Heart left ventricle (tissue), 16 donors: ENCODE measurements at regions not wholly inside any gene's neighbourhood (a gene's known extent, or its start where the extent isn't known, plus 50 kb on each side); places are given as distances from the start of the nearest gene placed in this dataset.

ENCODE experiments used
- ATAC-seq, 4 donors: fragments of 200-7000 bp; cut with Tn5 transposase; one replicate each; pipeline ENCODE4 v1.9.1; 2020 to 2022; ENCODE audit warnings: moderate library complexity in 4 of 4, mild to moderate bottlenecking in 3 of 4, moderate number of reproducible peaks in 1 of 4
- DNase-seq, 5 donors: peaks; one replicate each; pipeline ENCODE4 v3.0.0-alpha.2; 2020
- H3K27ac ChIP-seq, 12 donors: fragments of 200-600 bp; sonication (generic) in 4 of 12; one replicate each; pipeline versions ENCODE4 v1.5.0 to v1.8.0; 2016 to 2022; ENCODE audit warnings: mild to moderate bottlenecking in 2 of 12
- H3K27me3 ChIP-seq, 9 donors: fragments of 200-600 bp; sonication (generic) in 2 of 9; one replicate each; pipeline versions ENCODE4 v1.5.1 to v1.8.0; 2016 to 2022; ENCODE audit warnings: mild to moderate bottlenecking in 3 of 9
- H3K36me3 ChIP-seq, 9 donors: fragments of 200-600 bp; sonication (generic) in 2 of 9; one replicate each; pipeline versions ENCODE4 v1.5.0 to v1.8.0; 2018 to 2022; ENCODE audit warnings: mild to moderate bottlenecking in 2 of 9
- H3K4me1 ChIP-seq, 12 donors: fragments of 200-600 bp; sonication (generic) in 4 of 12; one replicate each; pipeline versions ENCODE4 v1.5.0 to v1.8.0; 2016 to 2022; ENCODE audit warnings: mild to moderate bottlenecking in 3 of 12
- H3K4me3 ChIP-seq, 12 donors: fragments of 200-600 bp; sonication (generic) in 4 of 12; one replicate each; pipeline versions ENCODE4 v1.5.0 to v1.8.0; 2017 to 2022; ENCODE audit warnings: mild to moderate bottlenecking in 9 of 12, moderate library complexity in 4 of 12
- H3K9me3 ChIP-seq, 12 donors: fragments of 200-600 bp; sonication (generic) in 4 of 12; one replicate each; pipeline versions ENCODE4 v1.5.0 to v1.8.0; 2016 to 2022; ENCODE audit warnings: mild to moderate bottlenecking in 1 of 12
- CTCF ChIP-seq, 12 donors: fragments of 200-600 bp; sonication (generic) in 4 of 12; IDR thresholded peaks; one replicate each; pipeline versions ENCODE4 v1.5.0 to v1.8.0; 2018 to 2022; ENCODE audit warnings: antibody characterized with exemption in 12 of 12, mild to moderate bottlenecking in 5 of 12
- POLR2A ChIP-seq, 2 donors: fragments of 450-650 bp; IDR thresholded peaks; one replicate each; pipeline ENCODE4 v1.6.1; 2017; ENCODE audit warnings: antibody characterized with exemption in 2 of 2, mild to moderate bottlenecking in 2 of 2, moderate library complexity in 2 of 2
- WGBS, 4 donors: extraction: QIAGEN DNeasy Blood & Tissue Kit in 2 of 4; methylation state at CpG; one replicate each; pipeline versions ENCODE4 v1.1.5 to v1.1.7; 2013 to 2018; 5-methylcytosine and 5-hydroxymethylcytosine counted together
- intact Hi-C, 10 donors: fragments of 100-400 bp; cut with DNase I; formaldehyde crosslinking; loops; one replicate each; pipeline versions ENCODE4 v1.11.1 to v1.14.2; 2022
- donor health status: ischemic (EF 13 %, LVEDD 7.1; RV severe dilation, severe dysfunction).
- donor health status: healthy with polysubstance abuse.
- donor health status: DM: no; HTN: yes; CAD: no.
- donor health status: DM: no; HTN: no; CAD: no.
- donor health status: ischemic (EF 25% LVEDD 6.9; RV normal size, moderate dysfunction).
- donor health status: ischemic (EF 25% LVEDD 5.7; RV mildly dilated, moderate dysfunction).
- donor health status: healthy.
- donor health status: DM: yes; HTN: yes; CAD: no.
- donor health status: ischemic (EF 35%, LVEDD 5.7; RV mildly dilated, moderate dysfunction).
- donor health status: nonischemic (EF 11% LVEDD 7.7; RV severe dilation, severe dysfunction).
- donor health status: DM: yes; HTN: yes; CAD: no.
- donor health status: PGD.
- donor health status: ischemic (EF 29% LVEDD 5.4; RV normal size, mild dysfunction).
- donor health status: nonischemic (EF 23%, LVEDD 6.1; RV moderate dilation, normal function).

- no peaks in the 10 kb centered on the region for H3K9me3 ChIP-seq
- peak overlapping the region in 7 of 12 donors; percentile 46 to 79 (median 70) for H3K27ac ChIP-seq
- ATAC-seq, result peak; percentile 29 to 65 (median 38)
- no peaks in the 10 kb centered on the region for H3K27me3 ChIP-seq
- H3K4me1 ChIP-seq, result peaks cover 0 to 27% (median 14%) of the 10 kb centered on the region in 12 donors
- no peak overlapping the region for H3K4me3 ChIP-seq
- DNase-seq, result no peak
- intact Hi-C loops, result no loop called here
- TF ChIP-seq CTCF (IDR thresholded peaks at IDR 0.05), result no peak
- no peak for TF ChIP-seq POLR2A (IDR thresholded peaks at IDR 0.05)
- no peaks in the 10 kb centered on the region for H3K36me3 ChIP-seq
- WGBS, 4 donors, result 57 to 71% (median 66%) methylated on average over 3 of the region's 3 CpGs
These were observed 181.6 kb downstream of the CDC5L start for GRCh38 chr6:44569131-44569530.

DNA sequence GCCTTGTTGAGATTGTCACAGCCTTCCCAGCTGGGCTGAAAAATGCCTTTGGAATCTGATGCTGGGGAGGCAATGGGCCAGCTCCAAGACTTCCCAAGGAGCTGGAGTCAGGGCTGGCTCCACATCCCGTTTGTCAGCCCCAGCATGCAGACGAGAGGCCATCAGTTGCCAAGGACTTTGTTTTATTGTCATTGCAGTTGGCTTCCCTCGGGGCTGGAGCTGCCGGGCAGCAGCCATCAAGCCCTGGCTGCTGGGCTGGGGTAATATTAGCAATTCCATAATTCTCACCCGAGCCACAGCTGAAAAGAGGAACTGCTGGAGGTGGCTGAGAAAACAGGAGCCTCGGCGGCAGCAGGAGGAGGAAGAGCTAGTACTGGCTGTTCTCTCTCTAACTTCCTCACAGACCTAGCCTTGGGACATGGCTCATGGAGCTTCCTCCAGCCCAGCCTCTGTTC is 182.5 kb downstream of the CDC5L start:
- H3K27ac ChIP-seq, result peak overlapping the region in 11 of 12 donors; percentile 37 to 79 (median 69)
- H3K36me3 ChIP-seq, result no peaks in the 10 kb centered on the region
- H3K4me1 ChIP-seq, result peaks cover 0 to 27% (median 14%) of the 10 kb centered on the region in 12 donors
- TF ChIP-seq CTCF (IDR thresholded peaks at IDR 0.05) (no peak), POLR2A (IDR thresholded peaks at IDR 0.05) (no peak)
- intact Hi-C loops, result no loop called here
- peak; percentile 46 to 71 (median 66) for DNase-seq
- H3K27me3 ChIP-seq, result no peaks in the 10 kb centered on the region
- ATAC-seq, result peak; percentile 85 to 91 (median 90)
- H3K4me3 ChIP-seq, result peak overlapping the region in 1 of 12 donors; percentile 18
- H3K9me3 ChIP-seq, result no peaks in the 10 kb centered on the region
- 12 to 30% (median 23%) methylated on average over 7 of the region's 7 CpGs for WGBS, 4 donors

- DNase-seq, result no peak
- peaks cover 0 to 27% (median 14%) of the 10 kb centered on the region in 12 donors for H3K4me1 ChIP-seq
- no peak for TF ChIP-seq POLR2A (IDR thresholded peaks at IDR 0.05)
- TF ChIP-seq CTCF (IDR thresholded peaks at IDR 0.05), result no peak
These were observed 184.0 kb downstream of the CDC5L start for GRCh38 chr6:44571510-44571909.

DNA sequence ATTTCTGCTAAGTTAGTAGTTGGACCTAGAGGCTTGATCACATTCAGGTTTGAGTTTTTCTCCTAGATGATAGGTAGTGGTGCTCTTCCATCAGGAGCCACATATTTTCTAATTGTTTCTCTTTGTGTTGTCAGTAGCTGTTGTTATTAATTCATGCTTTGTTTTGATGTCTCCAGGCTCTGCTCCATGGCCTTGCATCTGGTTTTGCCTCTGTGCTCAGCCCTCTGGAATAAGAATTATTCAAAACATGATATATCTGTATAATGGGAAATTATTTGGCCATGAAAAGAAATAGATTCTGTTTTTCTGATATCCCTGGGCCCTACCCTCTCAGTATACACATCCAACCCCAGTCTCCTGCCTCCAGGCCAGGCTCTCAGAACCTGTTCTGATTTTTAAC is 184.8 kb downstream of the CDC5L start:
- H3K27me3 ChIP-seq, result no peaks in the 10 kb centered on the region
- ATAC-seq (no peak), DNase-seq (no peak)
- intact Hi-C loops, result no loop called here
- TF ChIP-seq POLR2A (IDR thresholded peaks at IDR 0.05) (no peak), CTCF (IDR thresholded peaks at IDR 0.05) (no peak)
- peaks cover 0 to 27% (median 14%) of the 10 kb centered on the region in 12 donors for H3K4me1 ChIP-seq
- H3K4me3 ChIP-seq, result no peak overlapping the region
- H3K36me3 ChIP-seq, result no peaks in the 10 kb centered on the region
- no peaks in the 10 kb centered on the region for H3K9me3 ChIP-seq
- H3K27ac ChIP-seq, result no peak overlapping the region

More at GRCh38 chr6:44571510-44571909, 184.0 kb downstream of the CDC5L start:
- ATAC-seq, result no peak
- no peaks in the 10 kb centered on the region for H3K27me3 ChIP-seq
- no peak overlapping the region for H3K27ac ChIP-seq
- intact Hi-C loops, result no loop called here
- no peaks in the 10 kb centered on the region for H3K36me3 ChIP-seq
- H3K4me3 ChIP-seq, result no peak overlapping the region
- H3K9me3 ChIP-seq, result no peaks in the 10 kb centered on the region
- WGBS, 4 donors, result 88 to 93% (median 90%) methylated on average over 1 of the region's 1 CpG
